K562 (cell line): ENCODE measurements at regions not wholly inside any gene's neighbourhood (a gene's known extent, or its start where the extent isn't known, plus 50 kb on each side); places are given as distances from the start of the nearest gene placed in this dataset.

Experiments used
- ATAC-seq: fragments of 200-7000 bp; cut with Tn5 transposase; 3 replicates; pipeline ENCODE4 v1.9.1; 2020; ENCODE audit warnings: moderate library complexity
- BruUV-seq: library from RNA; stranded (reverse); fragments of 400-500 nt; replicated peaks from 2 replicates; lab custom pipeline; 2021; lab: Mats Ljungman, UMichigan
- CTCF ChIA-PET: fragments of 300-600 bp; formaldehyde crosslinking; extraction: SDS; loops from one replicate; lab custom pipeline; 2021; ENCODE audit warnings: low intra/inter-chr PET ratio; lab: Yijun Ruan, JAX
- POLR2A ChIA-PET: fragments of 300-600, 350-650 bp; sonication (Branson Sonifier 250); formaldehyde crosslinking; extraction: SDS; loops from one replicate; lab custom pipeline; 2021; ENCODE audit warnings: antibody characterized with exemption, inconsistent platforms; lab: Yijun Ruan, JAX
- DNase-seq, 4 experiments: peaks; one replicate each; pipeline versions ENCODE4 v3.0.0 to v3.0.0-alpha.2; 2011 to 2018; ENCODE audit warnings: low spot score in 3 of 4, mixed read lengths in 3 of 4; ENCODE audit errors: extremely low read depth in 1 of 4
- FAIRE-seq: peaks from 2 replicates; lab custom pipeline; 2011; peaks lifted over from hg19 to GRCh38; lab: Jason Lieb, UNC
- H2AFZ ChIP-seq: 2 replicates; pipeline ENCODE4 v1.6.0; 2011; ENCODE audit warnings: low read depth, low read length, control low read depth, inconsistent platforms
- H3K27ac ChIP-seq: fragments of 200-600 bp; 3 replicates; pipeline ENCODE4 v1.8.0; 2011; ENCODE audit warnings: low read depth, mild to moderate bottlenecking, control low read depth, inconsistent platforms, low read length, moderate library complexity, mixed read lengths; ENCODE audit errors: extremely low read depth
- H3K27me3 ChIP-seq, 2 experiments: fragments of 300-600 bp in 1 of 2; 2 replicates in 1 of 2; 3 replicates in 1 of 2; pipeline versions ENCODE4 v1.6.0 to v1.8.0; 2011; ENCODE audit warnings: inconsistent platforms in 2 of 2, low read length in 2 of 2, mild to moderate bottlenecking in 1 of 2, mixed read lengths in 1 of 2, moderate library complexity in 1 of 2; ENCODE audit not compliant: control insufficient read depth in 2 of 2, insufficient read depth in 2 of 2
- H3K36me3 ChIP-seq: fragments of 300-600 bp; 3 replicates; pipeline ENCODE4 v1.8.0; 2011; ENCODE audit warnings: mild to moderate bottlenecking, low read length, inconsistent platforms; ENCODE audit not compliant: control insufficient read depth, insufficient read depth
- H3K4me1 ChIP-seq, 2 experiments: fragments of 200-600 bp in 1 of 2; replicated peaks in 1 of 2; 2 replicates in 1 of 2; 3 replicates in 1 of 2; pipeline versions ENCODE4 v1.5.1 to v1.8.0; 2011; ENCODE audit warnings: inconsistent platforms in 2 of 2, low read length in 2 of 2, mild to moderate bottlenecking in 1 of 2, mixed read lengths in 1 of 2, moderate library complexity in 1 of 2; ENCODE audit not compliant: control insufficient read depth in 2 of 2, insufficient read depth in 2 of 2
- H3K4me2 ChIP-seq: 2 replicates; pipeline ENCODE4 v1.6.1; 2011; ENCODE audit warnings: low read length, control low read depth, inconsistent platforms, mixed read lengths; ENCODE audit not compliant: insufficient read depth
- H3K4me3 ChIP-seq: fragments of 200-600 bp; sonication (generic), shearing (Covaris generic); 2 replicates; pipeline ENCODE4 v1.5.1; 2016; ENCODE audit warnings: control low read depth, inconsistent platforms
- H3K79me2 ChIP-seq: fragments of 200-600 bp; 3 replicates; pipeline ENCODE4 v1.8.0; 2011; ENCODE audit warnings: low read length, inconsistent platforms; ENCODE audit not compliant: control insufficient read depth, insufficient read depth
- H3K9ac ChIP-seq, 2 experiments: 2 replicates each; pipeline versions ENCODE4 v1.6.0 to v1.6.1; 2011; ENCODE audit warnings: low read depth in 2 of 2, low read length in 2 of 2, control low read depth in 1 of 2, inconsistent platforms in 1 of 2, mild to moderate bottlenecking in 1 of 2, mixed read lengths in 1 of 2; ENCODE audit not compliant: insufficient read depth in 1 of 2
- H3K9me1 ChIP-seq: one replicate; pipeline ENCODE4 v1.6.0; 2011; ENCODE audit warnings: inconsistent platforms, mild to moderate bottlenecking, low read length, moderate library complexity; ENCODE audit not compliant: control insufficient read depth, insufficient read depth
- H3K9me3 ChIP-seq: replicated peaks from 2 replicates; pipeline ENCODE4 v1.5.1; 2011; ENCODE audit warnings: low read depth, low read length, inconsistent platforms; ENCODE audit not compliant: control insufficient read depth, insufficient read depth
- H4K20me1 ChIP-seq: replicated peaks from 2 replicates; pipeline ENCODE4 v1.6.1; 2011; ENCODE audit warnings: low read length, inconsistent platforms, mixed read lengths; ENCODE audit not compliant: control insufficient read depth, insufficient read depth
- ATF7 ChIP-seq: fragments of 450-650 bp; IDR thresholded peaks from 2 replicates; pipeline ENCODE4 v1.7.1; 2014; ENCODE audit warnings: mild to moderate bottlenecking, moderate library complexity
- EGR1 ChIP-seq: fragments of 450-650 bp; conservative IDR thresholded peaks from 2 replicates; pipeline ENCODE4 v1.6.1; 2017; ENCODE audit warnings: mild to moderate bottlenecking
- HDAC3 ChIP-seq: fragments of 450-650 bp; IDR thresholded peaks from 2 replicates; pipeline ENCODE4 v1.6.1; 2018; ENCODE audit warnings: borderline replicate concordance, mild to moderate bottlenecking, moderate library complexity; ENCODE audit not compliant: partially characterized antibody
- NBN ChIP-seq: fragments of 450-650 bp; IDR thresholded peaks from 2 replicates; pipeline ENCODE4 v1.6.1; 2016; ENCODE audit warnings: low read depth, mild to moderate bottlenecking
- NFE2 ChIP-seq: IDR thresholded peaks from 2 replicates; pipeline ENCODE4 v1.6.1; 2014; ENCODE audit warnings: antibody characterized with exemption, low read depth
- POLR3G ChIP-seq: IDR thresholded peaks from 2 replicates; pipeline ENCODE4 v1.6.1; 2011; ENCODE audit not compliant: insufficient read length, insufficient replicate concordance; ENCODE audit errors: extremely low read depth
- RNF2 ChIP-seq: sonication (generic); IDR thresholded peaks from 2 replicates; pipeline ENCODE4 v1.6.1; 2016
- ZFP36 ChIP-seq: fragments of 150-350 bp; IDR thresholded peaks from 2 replicates; pipeline ENCODE4 v1.6.1; 2018; ENCODE audit warnings: low read length, low read depth; ENCODE audit not compliant: partially characterized antibody
- ZKSCAN8 ChIP-seq: fragments of 200-800 bp; sonication (Bioruptor generic); IDR thresholded peaks from 2 replicates; pipeline ENCODE4 v1.6.1; 2016; ENCODE audit warnings: missing genetic modification characterization, missing compliant biosample characterization
- ZNF121 ChIP-seq: sonication (generic); formaldehyde crosslinking; conservative IDR thresholded peaks from 2 replicates; pipeline ENCODE4 v1.8.0; 2022; ENCODE audit warnings: missing genetic modification reagents
- ZNF143 ChIP-seq: sonication (generic); formaldehyde crosslinking; IDR thresholded peaks from 2 replicates; pipeline ENCODE4 v1.9.0; 2022; ENCODE audit warnings: mild to moderate bottlenecking, missing genetic modification reagents
- ZNF197 ChIP-seq: fragments of 200-800 bp; sonication (Bioruptor generic); IDR thresholded peaks from 2 replicates; pipeline ENCODE4 v1.6.1; 2016; ENCODE audit warnings: low read depth, missing genetic modification characterization, missing compliant biosample characterization
- ZNF778 ChIP-seq: fragments of 450-650 bp; formaldehyde crosslinking; IDR thresholded peaks from 2 replicates; pipeline ENCODE4 v1.4.0; 2020; ENCODE audit warnings: mild to moderate bottlenecking, moderate library complexity
- WGBS: fragments of 100-300 bp; shearing (Covaris generic); methylation state at CpG from one replicate; pipeline ENCODE4 v1.1.6; 2016; ENCODE audit warnings: low coverage, mixed read lengths; ENCODE audit not compliant: insufficient coverage; ENCODE audit errors: missing lambda C conversion rate; 5-methylcytosine and 5-hydroxymethylcytosine counted together
- in situ Hi-C: fragments of 300-500 bp; cut with MboI; formaldehyde crosslinking; loops from 4 replicates; pipeline ENCODE4 v1.15.0; 2018; ENCODE audit warnings: inconsistent platforms, mixed read lengths
- intact Hi-C: fragments of 100-400 bp; cut with micrococcal nuclease; formaldehyde crosslinking; loops from 2 replicates; pipeline ENCODE4 v1.14.2; 2022
- TF ChIP-seq, protein P1 (sequence below): fragments of 450-650 bp; IDR thresholded peaks from 2 replicates; pipeline ENCODE4 v1.7.0; 2016; ENCODE audit warnings: borderline replicate concordance
- TF ChIP-seq, protein P2 (sequence below): fragments of 250-450 bp; sonication (Bioruptor Pico); IDR thresholded peaks from 2 replicates; pipeline ENCODE4 v1.4.0; 2020; ENCODE audit warnings: mild to moderate bottlenecking
- TF ChIP-seq, protein P3 (sequence below), 2 experiments: IDR thresholded peaks; 2 replicates each; pipeline ENCODE4 v1.6.1; 2012; ENCODE audit warnings: improper control_type of control experiment in 2 of 2, low read depth in 2 of 2, low read length in 2 of 2, borderline replicate concordance in 1 of 2
- TF ChIP-seq, protein P4 (sequence below): fragments of 450-650 bp; formaldehyde crosslinking; IDR thresholded peaks from 2 replicates; pipeline ENCODE4 v1.4.0; 2022; ENCODE audit warnings: missing genetic modification characterization

DNA sequence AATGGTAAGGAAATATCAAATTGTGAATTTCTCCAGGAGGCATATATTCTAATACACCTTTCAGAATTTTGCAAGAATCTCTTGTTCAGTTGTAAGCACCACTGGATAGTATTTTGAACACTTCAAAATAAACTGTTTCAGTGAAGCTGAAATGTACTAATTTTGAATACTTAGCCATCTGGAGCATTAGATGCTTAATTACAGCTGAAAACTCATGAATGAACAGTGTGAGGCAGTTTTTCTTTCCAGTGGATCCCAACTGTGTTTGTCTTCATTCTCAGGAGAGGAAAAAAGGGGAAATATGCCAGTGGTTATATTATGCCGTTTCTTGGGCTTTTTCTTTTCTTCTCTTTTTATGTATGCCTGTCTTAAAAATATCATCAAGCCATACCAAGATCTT lies 306.0 kb upstream of the SEMA6A start:
- DNase-seq, result no peak
- BruUV-seq, result no TSS peak

More for the DNA sequence above, 306.0 kb upstream of the SEMA6A start:
- no peaks in the 10 kb centered on the region for H3K4me1 ChIP-seq
- no peak overlapping the region for H3K4me2 ChIP-seq
- ChIA-PET CTCF (no interaction called here), POLR2A (no interaction called here)
- FAIRE-seq (no peak), ATAC-seq (no peak)
- no peak overlapping the region for H3K27ac ChIP-seq
- H2AFZ ChIP-seq, result no peak overlapping the region
- no peak overlapping the region for H3K9ac ChIP-seq
- no peaks in the 10 kb centered on the region for H3K9me1 ChIP-seq
- no peaks in the 10 kb centered on the region for H3K79me2 ChIP-seq
- no peaks in the 10 kb centered on the region for H3K9me3 ChIP-seq
- no peaks in the 10 kb centered on the region for H3K27me3 ChIP-seq
- in situ Hi-C loops, result no loop called here
- no peaks in the 10 kb centered on the region for H3K36me3 ChIP-seq
- intact Hi-C loops, result no loop called here
- no peaks in the 10 kb centered on the region for H4K20me1 ChIP-seq
- no peak overlapping the region for H3K4me3 ChIP-seq
- 0% methylated on average over 1 of the region's 1 CpG for WGBS
- TF ChIP-seq ZNF121 (no peak), POLR3G (no peak), RNF2 (no peak), ZFP36 (no peak), NBN (no peak), ZNF143 (CRISPR knock-in tag) (no peak), EGR1 (no peak), ZNF778 (CRISPR knock-in tag) (no peak), NFE2 (no peak), HDAC3 (no peak), ZNF197 (CRISPR knock-in tag) (no peak), ATF7 (no peak), ZKSCAN8 (no peak)
- TF ChIP-seq, protein P1, sequence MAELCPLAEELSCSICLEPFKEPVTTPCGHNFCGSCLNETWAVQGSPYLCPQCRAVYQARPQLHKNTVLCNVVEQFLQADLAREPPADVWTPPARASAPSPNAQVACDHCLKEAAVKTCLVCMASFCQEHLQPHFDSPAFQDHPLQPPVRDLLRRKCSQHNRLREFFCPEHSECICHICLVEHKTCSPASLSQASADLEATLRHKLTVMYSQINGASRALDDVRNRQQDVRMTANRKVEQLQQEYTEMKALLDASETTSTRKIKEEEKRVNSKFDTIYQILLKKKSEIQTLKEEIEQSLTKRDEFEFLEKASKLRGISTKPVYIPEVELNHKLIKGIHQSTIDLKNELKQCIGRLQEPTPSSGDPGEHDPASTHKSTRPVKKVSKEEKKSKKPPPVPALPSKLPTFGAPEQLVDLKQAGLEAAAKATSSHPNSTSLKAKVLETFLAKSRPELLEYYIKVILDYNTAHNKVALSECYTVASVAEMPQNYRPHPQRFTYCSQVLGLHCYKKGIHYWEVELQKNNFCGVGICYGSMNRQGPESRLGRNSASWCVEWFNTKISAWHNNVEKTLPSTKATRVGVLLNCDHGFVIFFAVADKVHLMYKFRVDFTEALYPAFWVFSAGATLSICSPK, result no peak
- TF ChIP-seq, protein P2, sequence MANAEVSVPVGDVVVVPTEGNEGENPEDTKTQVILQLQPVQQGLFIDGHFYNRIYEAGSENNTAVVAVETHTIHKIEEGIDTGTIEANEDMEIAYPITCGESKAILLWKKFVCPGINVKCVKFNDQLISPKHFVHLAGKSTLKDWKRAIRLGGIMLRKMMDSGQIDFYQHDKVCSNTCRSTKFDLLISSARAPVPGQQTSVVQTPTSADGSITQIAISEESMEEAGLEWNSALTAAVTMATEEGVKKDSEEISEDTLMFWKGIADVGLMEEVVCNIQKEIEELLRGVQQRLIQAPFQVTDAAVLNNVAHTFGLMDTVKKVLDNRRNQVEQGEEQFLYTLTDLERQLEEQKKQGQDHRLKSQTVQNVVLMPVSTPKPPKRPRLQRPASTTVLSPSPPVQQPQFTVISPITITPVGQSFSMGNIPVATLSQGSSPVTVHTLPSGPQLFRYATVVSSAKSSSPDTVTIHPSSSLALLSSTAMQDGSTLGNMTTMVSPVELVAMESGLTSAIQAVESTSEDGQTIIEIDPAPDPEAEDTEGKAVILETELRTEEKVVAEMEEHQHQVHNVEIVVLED (CRISPR knock-in tag), result no peak
- TF ChIP-seq, protein P3, sequence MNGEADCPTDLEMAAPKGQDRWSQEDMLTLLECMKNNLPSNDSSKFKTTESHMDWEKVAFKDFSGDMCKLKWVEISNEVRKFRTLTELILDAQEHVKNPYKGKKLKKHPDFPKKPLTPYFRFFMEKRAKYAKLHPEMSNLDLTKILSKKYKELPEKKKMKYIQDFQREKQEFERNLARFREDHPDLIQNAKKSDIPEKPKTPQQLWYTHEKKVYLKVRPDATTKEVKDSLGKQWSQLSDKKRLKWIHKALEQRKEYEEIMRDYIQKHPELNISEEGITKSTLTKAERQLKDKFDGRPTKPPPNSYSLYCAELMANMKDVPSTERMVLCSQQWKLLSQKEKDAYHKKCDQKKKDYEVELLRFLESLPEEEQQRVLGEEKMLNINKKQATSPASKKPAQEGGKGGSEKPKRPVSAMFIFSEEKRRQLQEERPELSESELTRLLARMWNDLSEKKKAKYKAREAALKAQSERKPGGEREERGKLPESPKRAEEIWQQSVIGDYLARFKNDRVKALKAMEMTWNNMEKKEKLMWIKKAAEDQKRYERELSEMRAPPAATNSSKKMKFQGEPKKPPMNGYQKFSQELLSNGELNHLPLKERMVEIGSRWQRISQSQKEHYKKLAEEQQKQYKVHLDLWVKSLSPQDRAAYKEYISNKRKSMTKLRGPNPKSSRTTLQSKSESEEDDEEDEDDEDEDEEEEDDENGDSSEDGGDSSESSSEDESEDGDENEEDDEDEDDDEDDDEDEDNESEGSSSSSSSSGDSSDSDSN (IDR thresholded peaks at IDR 0.05; ENCODE audit: borderline replicate concordance in 1 of 2, low read depth in 2 of 2, low read length in 2 of 2), result no peak
- TF ChIP-seq, protein P4, sequence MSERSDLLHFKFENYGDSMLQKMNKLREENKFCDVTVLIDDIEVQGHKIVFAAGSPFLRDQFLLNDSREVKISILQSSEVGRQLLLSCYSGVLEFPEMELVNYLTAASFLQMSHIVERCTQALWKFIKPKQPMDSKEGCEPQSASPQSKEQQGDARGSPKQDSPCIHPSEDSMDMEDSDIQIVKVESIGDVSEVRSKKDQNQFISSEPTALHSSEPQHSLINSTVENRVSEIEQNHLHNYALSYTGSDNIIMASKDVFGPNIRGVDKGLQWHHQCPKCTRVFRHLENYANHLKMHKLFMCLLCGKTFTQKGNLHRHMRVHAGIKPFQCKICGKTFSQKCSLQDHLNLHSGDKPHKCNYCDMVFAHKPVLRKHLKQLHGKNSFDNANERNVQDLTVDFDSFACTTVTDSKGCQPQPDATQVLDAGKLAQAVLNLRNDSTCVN, result no peak
- TF ChIP-seq, all 486 proteins: peak for 0
